Liver (tissue), 3 donors: ENCODE measurements at regions not wholly inside any gene's neighbourhood (a gene's known extent, or its start where the extent isn't known, plus 50 kb on each side); places are given as distances from the start of the nearest gene placed in this dataset.

ENCODE experiments used
- FOXA1 ChIP-seq: IDR thresholded peaks from 2 replicates; pipeline ENCODE4 v1.6.1; 2016; ENCODE audit warnings: antibody characterized with exemption
- TF ChIP-seq, protein P1 (sequence below): fragments of 150-350 bp; IDR thresholded peaks from 2 replicates; pipeline ENCODE4 v1.5.1; 2017; ENCODE audit warnings: improper control_type of control experiment, low read depth, low read length; ENCODE audit not compliant: missing input control
- TF ChIP-seq, protein P2 (sequence below): IDR thresholded peaks from 2 replicates; pipeline ENCODE4 v1.6.1; 2016; ENCODE audit warnings: antibody characterized with exemption
- TF ChIP-seq, protein P3 (sequence below): IDR thresholded peaks from 2 replicates; pipeline ENCODE4 v1.6.1; 2016; ENCODE audit warnings: antibody characterized with exemption, mild to moderate bottlenecking
- donor health status: healthy.
- donor health status: healthy.

DNA sequence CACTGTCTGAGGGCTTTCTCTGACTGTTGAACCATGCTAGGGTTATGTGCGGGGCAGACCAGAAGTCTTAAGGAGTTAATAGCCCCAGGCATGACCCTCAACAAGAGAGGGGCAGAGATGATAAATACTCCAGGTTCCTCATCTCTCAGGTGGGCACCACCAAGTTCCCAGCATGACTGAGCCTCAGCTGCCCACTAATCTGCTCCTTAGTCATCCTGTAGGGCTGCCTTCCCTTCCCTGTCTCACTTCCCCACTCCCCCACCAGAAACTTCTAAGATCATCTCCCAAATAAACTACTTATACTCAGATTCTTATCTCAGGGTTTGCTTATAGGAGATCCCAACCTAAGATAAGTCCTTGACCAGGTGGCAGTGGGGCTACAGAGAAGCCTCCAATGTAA, 101.7 kb upstream of the PRNP start:
- TF ChIP-seq, protein P1, sequence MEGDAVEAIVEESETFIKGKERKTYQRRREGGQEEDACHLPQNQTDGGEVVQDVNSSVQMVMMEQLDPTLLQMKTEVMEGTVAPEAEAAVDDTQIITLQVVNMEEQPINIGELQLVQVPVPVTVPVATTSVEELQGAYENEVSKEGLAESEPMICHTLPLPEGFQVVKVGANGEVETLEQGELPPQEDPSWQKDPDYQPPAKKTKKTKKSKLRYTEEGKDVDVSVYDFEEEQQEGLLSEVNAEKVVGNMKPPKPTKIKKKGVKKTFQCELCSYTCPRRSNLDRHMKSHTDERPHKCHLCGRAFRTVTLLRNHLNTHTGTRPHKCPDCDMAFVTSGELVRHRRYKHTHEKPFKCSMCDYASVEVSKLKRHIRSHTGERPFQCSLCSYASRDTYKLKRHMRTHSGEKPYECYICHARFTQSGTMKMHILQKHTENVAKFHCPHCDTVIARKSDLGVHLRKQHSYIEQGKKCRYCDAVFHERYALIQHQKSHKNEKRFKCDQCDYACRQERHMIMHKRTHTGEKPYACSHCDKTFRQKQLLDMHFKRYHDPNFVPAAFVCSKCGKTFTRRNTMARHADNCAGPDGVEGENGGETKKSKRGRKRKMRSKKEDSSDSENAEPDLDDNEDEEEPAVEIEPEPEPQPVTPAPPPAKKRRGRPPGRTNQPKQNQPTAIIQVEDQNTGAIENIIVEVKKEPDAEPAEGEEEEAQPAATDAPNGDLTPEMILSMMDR, result no peak
- TF ChIP-seq, protein P2, sequence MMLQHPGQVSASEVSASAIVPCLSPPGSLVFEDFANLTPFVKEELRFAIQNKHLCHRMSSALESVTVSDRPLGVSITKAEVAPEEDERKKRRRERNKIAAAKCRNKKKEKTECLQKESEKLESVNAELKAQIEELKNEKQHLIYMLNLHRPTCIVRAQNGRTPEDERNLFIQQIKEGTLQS, result no peak
- TF ChIP-seq, protein P3, sequence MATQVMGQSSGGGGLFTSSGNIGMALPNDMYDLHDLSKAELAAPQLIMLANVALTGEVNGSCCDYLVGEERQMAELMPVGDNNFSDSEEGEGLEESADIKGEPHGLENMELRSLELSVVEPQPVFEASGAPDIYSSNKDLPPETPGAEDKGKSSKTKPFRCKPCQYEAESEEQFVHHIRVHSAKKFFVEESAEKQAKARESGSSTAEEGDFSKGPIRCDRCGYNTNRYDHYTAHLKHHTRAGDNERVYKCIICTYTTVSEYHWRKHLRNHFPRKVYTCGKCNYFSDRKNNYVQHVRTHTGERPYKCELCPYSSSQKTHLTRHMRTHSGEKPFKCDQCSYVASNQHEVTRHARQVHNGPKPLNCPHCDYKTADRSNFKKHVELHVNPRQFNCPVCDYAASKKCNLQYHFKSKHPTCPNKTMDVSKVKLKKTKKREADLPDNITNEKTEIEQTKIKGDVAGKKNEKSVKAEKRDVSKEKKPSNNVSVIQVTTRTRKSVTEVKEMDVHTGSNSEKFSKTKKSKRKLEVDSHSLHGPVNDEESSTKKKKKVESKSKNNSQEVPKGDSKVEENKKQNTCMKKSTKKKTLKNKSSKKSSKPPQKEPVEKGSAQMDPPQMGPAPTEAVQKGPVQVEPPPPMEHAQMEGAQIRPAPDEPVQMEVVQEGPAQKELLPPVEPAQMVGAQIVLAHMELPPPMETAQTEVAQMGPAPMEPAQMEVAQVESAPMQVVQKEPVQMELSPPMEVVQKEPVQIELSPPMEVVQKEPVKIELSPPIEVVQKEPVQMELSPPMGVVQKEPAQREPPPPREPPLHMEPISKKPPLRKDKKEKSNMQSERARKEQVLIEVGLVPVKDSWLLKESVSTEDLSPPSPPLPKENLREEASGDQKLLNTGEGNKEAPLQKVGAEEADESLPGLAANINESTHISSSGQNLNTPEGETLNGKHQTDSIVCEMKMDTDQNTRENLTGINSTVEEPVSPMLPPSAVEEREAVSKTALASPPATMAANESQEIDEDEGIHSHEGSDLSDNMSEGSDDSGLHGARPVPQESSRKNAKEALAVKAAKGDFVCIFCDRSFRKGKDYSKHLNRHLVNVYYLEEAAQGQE, result no peak
- no peak for TF ChIP-seq FOXA1
